CD14-positive monocyte (primary cell): ENCODE measurements at regions not wholly inside any gene's neighbourhood (a gene's known extent, or its start where the extent isn't known, plus 50 kb on each side); places are given as distances from the start of the nearest gene placed in this dataset.
A peak's percentile ranks its signal among the peaks of the same experiment; 100 is the strongest.

Experiments
- DNase-seq, 3 donors: peaks; one replicate each; pipeline ENCODE4 v3.0.0-alpha.2; 2011 to 2022
- H2AFZ ChIP-seq: 2 replicates; pipeline ENCODE4 v1.6.0; 2012; ENCODE audit warnings: mild to moderate bottlenecking, low read depth, low read length, inconsistent platforms; ENCODE audit not compliant: insufficient read depth, poor library complexity, severe bottlenecking
- H3K27ac ChIP-seq, 2 donors: 1 replicate in 1 of 2; 2 replicates in 1 of 2; pipeline ENCODE4 v1.5.1; 2012 to 2013; ENCODE audit warnings: low read length in 2 of 2, control low read depth in 1 of 2, inconsistent platforms in 1 of 2, low read depth in 1 of 2, mild to moderate bottlenecking in 1 of 2
- H3K27me3 ChIP-seq, 2 donors: one replicate each; pipeline versions ENCODE4 v1.6.0 to v1.6.1; 2011 to 2013; ENCODE audit warnings: low read length in 2 of 2; ENCODE audit not compliant: control insufficient read depth in 2 of 2, insufficient read depth in 2 of 2
- H3K36me3 ChIP-seq, 2 donors: replicated peaks in 1 of 2; 1 replicate in 1 of 2; 2 replicates in 1 of 2; pipeline versions ENCODE4 v1.5.1 to v1.6.1; 2012 to 2013; ENCODE audit warnings: low read length in 2 of 2, control low read depth in 1 of 2, inconsistent platforms in 1 of 2, mild to moderate bottlenecking in 1 of 2; ENCODE audit not compliant: insufficient read depth in 2 of 2, control insufficient read depth in 1 of 2
- H3K4me1 ChIP-seq, 2 donors: 1 replicate in 1 of 2; 2 replicates in 1 of 2; pipeline versions ENCODE4 v1.5.1 to v1.6.1; 2012 to 2013; ENCODE audit warnings: low read length in 2 of 2, control low read depth in 1 of 2, inconsistent platforms in 1 of 2, mild to moderate bottlenecking in 1 of 2, moderate library complexity in 1 of 2; ENCODE audit not compliant: insufficient read depth in 2 of 2, control insufficient read depth in 1 of 2
- H3K4me2 ChIP-seq: replicated peaks from 2 replicates; pipeline ENCODE3; 2012; ENCODE audit warnings: low read length, moderate library complexity, mild to moderate bottlenecking; ENCODE audit not compliant: poor library complexity, severe bottlenecking; ENCODE audit errors: extremely low read depth
- H3K4me3 ChIP-seq, 3 experiments: fragments of 200-600 bp in 1 of 3; sonication (generic) in 1 of 3; replicated peaks in 1 of 3; 1 replicate in 2 of 3; 2 replicates in 1 of 3; pipeline ENCODE4 v1.5.1; 2011 to 2013; ENCODE audit warnings: low read length in 3 of 3, mild to moderate bottlenecking in 3 of 3, control low read depth in 2 of 3, low read depth in 2 of 3, inconsistent platforms in 1 of 3, moderate library complexity in 1 of 3
- H3K79me2 ChIP-seq: 2 replicates; pipeline ENCODE4 v1.6.0; 2012; ENCODE audit warnings: mild to moderate bottlenecking, control low read depth, inconsistent platforms, low read length, moderate library complexity; ENCODE audit not compliant: insufficient read depth
- H3K9ac ChIP-seq: 2 replicates; pipeline ENCODE4 v1.6.0; 2017; ENCODE audit warnings: low read length, mild to moderate bottlenecking; ENCODE audit not compliant: insufficient read depth, poor library complexity, severe bottlenecking
- H3K9me3 ChIP-seq, 2 donors: replicated peaks in 1 of 2; 1 replicate in 1 of 2; 2 replicates in 1 of 2; pipeline versions ENCODE4 v1.5.1 to v1.6.1; 2012 to 2013; ENCODE audit warnings: low read length in 2 of 2, control low read depth in 1 of 2; ENCODE audit not compliant: control insufficient read depth in 1 of 2, insufficient read depth in 1 of 2
- H4K20me1 ChIP-seq: 2 replicates; pipeline ENCODE4 v1.6.0; 2012; ENCODE audit warnings: mild to moderate bottlenecking, low read length, control low read depth, moderate library complexity; ENCODE audit not compliant: insufficient read depth
- H3K27ac Mint-ChIP-seq, 7 donors: one replicate each; pipeline ENCODE4 v1.8.0; 2020; ENCODE audit warnings: mild to moderate bottlenecking in 7 of 7, mixed read lengths in 7 of 7, moderate library complexity in 6 of 7, inconsistent platforms in 2 of 7
- H3K27me3 Mint-ChIP-seq, 3 donors: one replicate each; pipeline ENCODE4 v1.8.0; 2021 to 2022; ENCODE audit warnings: low read depth in 3 of 3, mild to moderate bottlenecking in 3 of 3, mixed read lengths in 3 of 3, moderate library complexity in 3 of 3, inconsistent platforms in 1 of 3
- H3K36me3 Mint-ChIP-seq, 2 donors: one replicate each; pipeline ENCODE4 v1.8.0; 2020; ENCODE audit warnings: mixed read lengths in 2 of 2, inconsistent platforms in 1 of 2, mild to moderate bottlenecking in 1 of 2
- H3K4me1 Mint-ChIP-seq: one replicate; pipeline ENCODE4 v1.8.0; 2020; ENCODE audit warnings: mild to moderate bottlenecking, mixed read lengths
- H3K4me3 Mint-ChIP-seq, 2 donors: one replicate each; pipeline ENCODE4 v1.8.0; 2020; ENCODE audit warnings: mild to moderate bottlenecking in 2 of 2, mixed read lengths in 2 of 2, moderate library complexity in 1 of 2
- H3K9me3 Mint-ChIP-seq, 7 donors: one replicate each; pipeline ENCODE4 v1.8.0; 2020 to 2022; ENCODE audit warnings: mixed read lengths in 7 of 7, mild to moderate bottlenecking in 6 of 7, moderate library complexity in 6 of 7, inconsistent platforms in 2 of 7
- WGBS: methylation state at CpG from one replicate; pipeline ENCODE4 v1.1.5; 2013; ENCODE audit warnings: missing lambda C conversion rate; ENCODE audit not compliant: insufficient coverage; 5-methylcytosine and 5-hydroxymethylcytosine counted together
- intact Hi-C, 2 donors: fragments of 100-400 bp; cut with micrococcal nuclease; formaldehyde crosslinking; loops; one replicate each; pipeline versions ENCODE4 v1.15.0 to v1.15.1; 2023
- TF ChIP-seq, protein P1 (sequence below): fragments of 200-600 bp; IDR thresholded peaks from one replicate; pipeline ENCODE4 v1.8.0; 2022; ENCODE audit warnings: antibody characterized with exemption, mild to moderate bottlenecking

DNA sequence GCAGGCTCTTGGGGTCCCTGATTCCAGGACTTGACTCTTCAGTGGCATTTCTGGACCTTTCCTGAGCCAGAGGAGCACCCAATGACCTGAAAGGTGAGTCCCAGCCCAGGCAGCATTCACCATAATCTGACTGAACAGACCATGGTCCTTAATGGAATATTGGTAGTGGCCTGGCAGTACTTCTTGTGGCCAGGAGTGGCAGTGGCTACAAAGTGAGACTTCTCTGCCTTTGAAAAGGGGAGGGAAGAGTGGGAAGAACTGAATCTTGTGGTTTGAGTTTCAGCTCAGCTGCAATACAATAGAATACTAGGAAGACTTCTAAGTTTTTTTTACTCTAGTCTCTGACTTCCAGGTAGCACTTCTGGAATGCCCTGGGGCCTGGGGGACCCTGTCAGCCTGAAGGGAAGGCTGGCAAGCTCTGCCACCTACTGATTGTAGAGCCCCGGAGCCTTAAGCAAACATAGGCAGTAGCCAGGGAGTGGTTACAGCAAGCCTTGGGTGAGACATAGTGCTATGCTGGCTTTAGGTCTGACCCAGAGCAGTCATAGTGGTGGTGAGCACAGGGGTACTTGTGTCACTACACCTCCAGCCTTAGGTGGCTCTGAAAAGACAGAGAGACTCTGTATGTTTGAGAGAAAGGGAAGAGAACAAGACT, 674.2 kb upstream of the MANEA start:
- Mint-ChIP-seq H3K4me3 (no peak overlapping the region), H3K9me3 (peaks cover 0 to 3% (median 1%) of the 10 kb centered on the region in 7 donors), H3K27ac (peak overlapping the region in 1 of 7 donors; percentile 44), H3K36me3 (no peaks in the 10 kb centered on the region), H3K4me1 (no peaks in the 10 kb centered on the region), H3K27me3 (peaks cover 0 to 1% (median 0%) of the 10 kb centered on the region in 3 donors)
- no peak overlapping the region for H3K4me3 ChIP-seq
- no peak overlapping the region for H3K9ac ChIP-seq
- H3K79me2 ChIP-seq, result no peaks in the 10 kb centered on the region
- H2AFZ ChIP-seq, result no peak overlapping the region
- peaks cover 4 to 6% of the 10 kb centered on the region in 2 donors for H3K9me3 ChIP-seq
- no peak overlapping the region for H3K27ac ChIP-seq
- H3K27me3 ChIP-seq, result no peaks in the 10 kb centered on the region
- DNase-seq, result no peak
- H3K4me2 ChIP-seq, result no peak overlapping the region
- no peaks in the 10 kb centered on the region for H4K20me1 ChIP-seq
- H3K36me3 ChIP-seq, result no peaks in the 10 kb centered on the region
- no peaks in the 10 kb centered on the region for H3K4me1 ChIP-seq
- WGBS, result 88% methylated on average over 1 of the region's 1 CpG
- TF ChIP-seq, protein P1, sequence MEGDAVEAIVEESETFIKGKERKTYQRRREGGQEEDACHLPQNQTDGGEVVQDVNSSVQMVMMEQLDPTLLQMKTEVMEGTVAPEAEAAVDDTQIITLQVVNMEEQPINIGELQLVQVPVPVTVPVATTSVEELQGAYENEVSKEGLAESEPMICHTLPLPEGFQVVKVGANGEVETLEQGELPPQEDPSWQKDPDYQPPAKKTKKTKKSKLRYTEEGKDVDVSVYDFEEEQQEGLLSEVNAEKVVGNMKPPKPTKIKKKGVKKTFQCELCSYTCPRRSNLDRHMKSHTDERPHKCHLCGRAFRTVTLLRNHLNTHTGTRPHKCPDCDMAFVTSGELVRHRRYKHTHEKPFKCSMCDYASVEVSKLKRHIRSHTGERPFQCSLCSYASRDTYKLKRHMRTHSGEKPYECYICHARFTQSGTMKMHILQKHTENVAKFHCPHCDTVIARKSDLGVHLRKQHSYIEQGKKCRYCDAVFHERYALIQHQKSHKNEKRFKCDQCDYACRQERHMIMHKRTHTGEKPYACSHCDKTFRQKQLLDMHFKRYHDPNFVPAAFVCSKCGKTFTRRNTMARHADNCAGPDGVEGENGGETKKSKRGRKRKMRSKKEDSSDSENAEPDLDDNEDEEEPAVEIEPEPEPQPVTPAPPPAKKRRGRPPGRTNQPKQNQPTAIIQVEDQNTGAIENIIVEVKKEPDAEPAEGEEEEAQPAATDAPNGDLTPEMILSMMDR, result no peak
- intact Hi-C loops, result no loop called here

DNA sequence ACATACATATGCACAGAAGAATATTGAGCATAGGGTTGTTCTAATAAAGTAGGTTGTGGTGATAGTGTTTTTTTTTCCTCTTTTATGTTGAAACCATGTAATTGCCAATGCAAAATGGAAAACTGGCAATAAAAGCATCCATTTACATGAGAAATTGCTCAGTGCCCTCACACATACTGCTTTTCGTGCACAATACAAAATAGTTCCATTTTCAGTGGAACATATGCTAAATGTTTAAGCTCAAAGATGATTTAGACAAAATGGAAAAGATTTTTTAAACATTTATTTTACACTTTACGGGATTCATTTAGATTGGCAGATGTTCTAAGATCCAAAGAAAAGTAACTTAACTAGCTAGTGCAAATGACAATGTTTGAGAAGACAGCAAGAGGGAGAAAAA, 678.1 kb upstream of the MANEA start:
- Histone ChIP-seq H3K9ac (no peak overlapping the region), H3K4me1 (no peaks in the 10 kb centered on the region), H3K4me3 (no peak overlapping the region), H3K79me2 (no peaks in the 10 kb centered on the region), H3K36me3 (no peaks in the 10 kb centered on the region), H3K27me3 (no peaks in the 10 kb centered on the region), H3K9me3 (peaks cover 4 to 6% of the 10 kb centered on the region in 2 donors), H4K20me1 (no peaks in the 10 kb centered on the region), H2AFZ (no peak overlapping the region), H3K4me2 (no peak overlapping the region), H3K27ac (no peak overlapping the region)
- Mint-ChIP-seq H3K4me1 (no peaks in the 10 kb centered on the region), H3K36me3 (no peaks in the 10 kb centered on the region), H3K27me3 (no peaks in the 10 kb centered on the region), H3K9me3 (peaks cover 0 to 3% (median 0%) of the 10 kb centered on the region in 7 donors), H3K27ac (no peak overlapping the region), H3K4me3 (no peak overlapping the region)
- intact Hi-C loops, result no loop called here
- TF ChIP-seq, protein P1, result no peak
- no CpG with 5 or more reads among the region's 2 CpGs for WGBS
- no peak for DNase-seq
